ENCODE measurements at regions not wholly inside any gene's neighbourhood (a gene's known extent, or its start where the extent isn't known, plus 50 kb on each side); places are given as distances from the start of the nearest gene placed in this dataset.

GRCh38 chr2:209314653-209315052 is 109.2 kb upstream of the MAP2 start:
- no peaks in the 10 kb centered on the region for H3K36me3 Mint-ChIP-seq (ENCODE audit: low read depth)
- no peaks in the 10 kb centered on the region for H3K9me3 ChIP-seq (ENCODE audit: control insufficient read depth, low read length, poor library complexity, severe bottlenecking)
- H3K4me1 Mint-ChIP-seq: no peaks in the 10 kb centered on the region
- no peak overlapping the region for H3K27ac Mint-ChIP-seq
- H3K27me3 Mint-ChIP-seq: no peaks in the 10 kb centered on the region
- ATAC-seq: no peak
- DNase-seq: no peak
- H3K4me3 Mint-ChIP-seq: no peak overlapping the region

GRCh38 chr2:209316141-209316540 is 107.7 kb upstream of the MAP2 start:
- Mint-ChIP-seq H3K4me1 (no peaks in the 10 kb centered on the region), H3K36me3 (ENCODE audit: low read depth) (no peaks in the 10 kb centered on the region), H3K4me3 (no peak overlapping the region), H3K27me3 (no peaks in the 10 kb centered on the region), H3K27ac (no peak overlapping the region)
- no peaks in the 10 kb centered on the region for H3K9me3 ChIP-seq (ENCODE audit: control insufficient read depth, low read length, poor library complexity, severe bottlenecking)
- ATAC-seq: no peak
- DNase-seq: no peak

- DNase-seq (no peak), ATAC-seq (no peak)
- H3K4me1 Mint-ChIP-seq: no peaks in the 10 kb centered on the region
- H3K27me3 Mint-ChIP-seq: no peaks in the 10 kb centered on the region
- no peaks in the 10 kb centered on the region for H3K9me3 ChIP-seq (ENCODE audit: control insufficient read depth, low read length, poor library complexity, severe bottlenecking)
- H3K4me3 Mint-ChIP-seq: no peak overlapping the region
- H3K36me3 Mint-ChIP-seq (ENCODE audit: low read depth): no peaks in the 10 kb centered on the region
- H3K27ac Mint-ChIP-seq: no peak overlapping the region
These were observed 102.8 kb upstream of the MAP2 start for GRCh38 chr2:209321076-209321475.

- no peaks in the 10 kb centered on the region for H3K9me3 ChIP-seq (ENCODE audit: control insufficient read depth, low read length, poor library complexity, severe bottlenecking)
- no peak for DNase-seq
- Mint-ChIP-seq H3K4me1 (no peaks in the 10 kb centered on the region), H3K27me3 (no peaks in the 10 kb centered on the region), H3K27ac (no peak overlapping the region), H3K36me3 (ENCODE audit: low read depth) (no peaks in the 10 kb centered on the region), H3K4me3 (no peak overlapping the region)
- no peak for ATAC-seq
These were observed 102.3 kb upstream of the MAP2 start for GRCh38 chr2:209321581-209321980.

GRCh38 chr2:209322041-209322440 is 101.8 kb upstream of the MAP2 start:
- no peaks in the 10 kb centered on the region for H3K27me3 Mint-ChIP-seq
- no peaks in the 10 kb centered on the region for H3K36me3 Mint-ChIP-seq (ENCODE audit: low read depth)
- no peak overlapping the region for H3K4me3 Mint-ChIP-seq
- DNase-seq: no peak
- H3K4me1 Mint-ChIP-seq: no peaks in the 10 kb centered on the region
- H3K27ac Mint-ChIP-seq: no peak overlapping the region
- ATAC-seq: no peak
- no peaks in the 10 kb centered on the region for H3K9me3 ChIP-seq (ENCODE audit: control insufficient read depth, low read length, poor library complexity, severe bottlenecking)

GRCh38 chr2:209322905-209323512 is 100.8 kb upstream of the MAP2 start:
- no peaks in the 10 kb centered on the region for H3K9me3 ChIP-seq (ENCODE audit: control insufficient read depth, low read length, poor library complexity, severe bottlenecking)
- DNase-seq (no peak), ATAC-seq (no peak)
- Mint-ChIP-seq H3K4me1 (no peaks in the 10 kb centered on the region), H3K4me3 (no peak overlapping the region), H3K27me3 (no peaks in the 10 kb centered on the region), H3K27ac (no peak overlapping the region), H3K36me3 (ENCODE audit: low read depth) (no peaks in the 10 kb centered on the region)

- Mint-ChIP-seq H3K4me3 (no peak overlapping the region), H3K4me1 (no peaks in the 10 kb centered on the region), H3K36me3 (ENCODE audit: low read depth) (no peaks in the 10 kb centered on the region), H3K27me3 (no peaks in the 10 kb centered on the region), H3K27ac (no peak overlapping the region)
- no peaks in the 10 kb centered on the region for H3K9me3 ChIP-seq (ENCODE audit: control insufficient read depth, low read length, poor library complexity, severe bottlenecking)
- DNase-seq (no peak), ATAC-seq (no peak)
These were observed 100.1 kb upstream of the MAP2 start for GRCh38 chr2:209323738-209324137.

GRCh38 chr2:209324281-209324680 is 99.6 kb upstream of the MAP2 start:
- no peak overlapping the region for H3K27ac Mint-ChIP-seq
- DNase-seq (no peak), ATAC-seq (no peak)
- H3K4me1 Mint-ChIP-seq: no peaks in the 10 kb centered on the region
- no peaks in the 10 kb centered on the region for H3K9me3 ChIP-seq (ENCODE audit: control insufficient read depth, low read length, poor library complexity, severe bottlenecking)
- H3K27me3 Mint-ChIP-seq: no peaks in the 10 kb centered on the region
- H3K4me3 Mint-ChIP-seq: no peak overlapping the region
- no peaks in the 10 kb centered on the region for H3K36me3 Mint-ChIP-seq (ENCODE audit: low read depth)

GRCh38 chr2:209331291-209331844 is 92.5 kb upstream of the MAP2 start:
- Mint-ChIP-seq H3K36me3 (ENCODE audit: low read depth) (no peaks in the 10 kb centered on the region), H3K4me1 (no peaks in the 10 kb centered on the region), H3K4me3 (no peak overlapping the region), H3K27me3 (no peaks in the 10 kb centered on the region), H3K27ac (no peak overlapping the region)
- no peak for ATAC-seq
- H3K9me3 ChIP-seq (ENCODE audit: control insufficient read depth, low read length, poor library complexity, severe bottlenecking): no peaks in the 10 kb centered on the region
- DNase-seq: no peak

- Mint-ChIP-seq H3K36me3 (ENCODE audit: low read depth) (no peaks in the 10 kb centered on the region), H3K4me1 (no peaks in the 10 kb centered on the region), H3K27me3 (no peaks in the 10 kb centered on the region), H3K27ac (no peak overlapping the region), H3K4me3 (no peak overlapping the region)
- ATAC-seq (peak; percentile 30), DNase-seq (no peak)
- H3K9me3 ChIP-seq (ENCODE audit: control insufficient read depth, low read length, poor library complexity, severe bottlenecking): no peaks in the 10 kb centered on the region
These were observed 89.4 kb upstream of the MAP2 start for GRCh38 chr2:209334188-209335017.

GRCh38 chr2:209340522-209340921 is 83.3 kb upstream of the MAP2 start:
- H3K4me3 Mint-ChIP-seq: no peak overlapping the region
- DNase-seq (no peak), ATAC-seq (no peak)
- no peak overlapping the region for H3K27ac Mint-ChIP-seq
- H3K9me3 ChIP-seq (ENCODE audit: control insufficient read depth, low read length, poor library complexity, severe bottlenecking): no peaks in the 10 kb centered on the region
- H3K4me1 Mint-ChIP-seq: no peaks in the 10 kb centered on the region
- H3K27me3 Mint-ChIP-seq: peaks cover 4% of the 10 kb centered on the region
- no peaks in the 10 kb centered on the region for H3K36me3 Mint-ChIP-seq (ENCODE audit: low read depth)

- no peak overlapping the region for H3K4me3 Mint-ChIP-seq
- DNase-seq (no peak), ATAC-seq (no peak)
- H3K9me3 ChIP-seq (ENCODE audit: control insufficient read depth, low read length, poor library complexity, severe bottlenecking): no peaks in the 10 kb centered on the region
- no peak overlapping the region for H3K27ac Mint-ChIP-seq
- H3K4me1 Mint-ChIP-seq: no peaks in the 10 kb centered on the region
- H3K36me3 Mint-ChIP-seq (ENCODE audit: low read depth): no peaks in the 10 kb centered on the region
- H3K27me3 Mint-ChIP-seq: peaks cover 4% of the 10 kb centered on the region
These were observed 79.5 kb upstream of the MAP2 start for GRCh38 chr2:209344349-209344748.

- no peaks in the 10 kb centered on the region for H3K9me3 ChIP-seq (ENCODE audit: control insufficient read depth, low read length, poor library complexity, severe bottlenecking)
- ATAC-seq (no peak), DNase-seq (no peak)
- H3K4me1 Mint-ChIP-seq: no peaks in the 10 kb centered on the region
- H3K27ac Mint-ChIP-seq: no peak overlapping the region
- no peaks in the 10 kb centered on the region for H3K27me3 Mint-ChIP-seq
- no peak overlapping the region for H3K4me3 Mint-ChIP-seq
- no peaks in the 10 kb centered on the region for H3K36me3 Mint-ChIP-seq (ENCODE audit: low read depth)
These were observed 75.4 kb upstream of the MAP2 start for GRCh38 chr2:209348433-209348832.

- Mint-ChIP-seq H3K27ac (no peak overlapping the region), H3K36me3 (ENCODE audit: low read depth) (no peaks in the 10 kb centered on the region), H3K4me3 (no peak overlapping the region), H3K27me3 (no peaks in the 10 kb centered on the region), H3K4me1 (no peaks in the 10 kb centered on the region)
- no peak for ATAC-seq
- no peak for DNase-seq
- H3K9me3 ChIP-seq (ENCODE audit: control insufficient read depth, low read length, poor library complexity, severe bottlenecking): no peaks in the 10 kb centered on the region
These were observed 72.2 kb upstream of the MAP2 start for GRCh38 chr2:209351636-209352035.
